OCI-LY1 (cell line): ENCODE measurements at regions not wholly inside any gene's neighbourhood (a gene's known extent, or its start where the extent isn't known, plus 50 kb on each side); places are given as distances from the start of the nearest gene placed in this dataset.

Source experiments
- H2AFZ ChIP-seq: fragments of 200-600 bp; sonication (generic), shearing (Covaris generic); 2 replicates; pipeline ENCODE4 v1.6.0; 2014; ENCODE audit warnings: antibody characterized with exemption, mild to moderate bottlenecking, low read length
- H3F3A ChIP-seq: fragments of 200-600 bp; sonication (generic), shearing (Covaris generic); 2 replicates; pipeline ENCODE4 v1.6.0; 2014; ENCODE audit warnings: mild to moderate bottlenecking, antibody characterized with exemption, low read length, moderate library complexity; ENCODE audit not compliant: insufficient read depth
- H3K27ac ChIP-seq: fragments of 200-600 bp; sonication (generic); 2 replicates; pipeline ENCODE4 v1.5.1; 2014; ENCODE audit warnings: low read length, mixed run types, mild to moderate bottlenecking, low read depth; ENCODE audit not compliant: poor library complexity, severe bottlenecking
- H3K27me3 ChIP-seq: fragments of 200-600 bp; sonication (generic); 2 replicates; pipeline ENCODE4 v1.6.0; 2014; ENCODE audit warnings: antibody characterized with exemption, mild to moderate bottlenecking, low read length, moderate library complexity; ENCODE audit not compliant: insufficient read depth
- H3K36me3 ChIP-seq: fragments of 200-600 bp; sonication (generic); 2 replicates; pipeline ENCODE4 v1.6.1; 2014; ENCODE audit warnings: mild to moderate bottlenecking, antibody characterized with exemption, low read length, moderate library complexity, mixed read lengths; ENCODE audit not compliant: insufficient read depth
- H3K4me1 ChIP-seq: fragments of 200-600 bp; sonication (generic); 2 replicates; pipeline ENCODE4 v1.5.1; 2014; ENCODE audit warnings: mild to moderate bottlenecking, low read length, moderate library complexity; ENCODE audit not compliant: insufficient read depth, severe bottlenecking
- H3K4me2 ChIP-seq: fragments of 200-600 bp; sonication (generic), shearing (Covaris generic); 2 replicates; pipeline ENCODE4 v1.6.1; 2014; ENCODE audit warnings: low read length
- H3K4me3 ChIP-seq: fragments of 200-600 bp; sonication (generic); 2 replicates; pipeline ENCODE4 v1.5.1; 2014; ENCODE audit warnings: low read length, low read depth, mild to moderate bottlenecking, mixed read lengths; ENCODE audit not compliant: poor library complexity, severe bottlenecking
- H3K79me2 ChIP-seq: fragments of 200-600 bp; shearing (Covaris generic); 2 replicates; pipeline ENCODE4 v1.6.1; 2016; ENCODE audit warnings: mixed run types, low read length, mixed read lengths; ENCODE audit not compliant: insufficient read depth
- H3K9ac ChIP-seq: fragments of 200-600 bp; sonication (generic), shearing (Covaris generic); 2 replicates; pipeline ENCODE4 v1.6.1; 2014; ENCODE audit warnings: mild to moderate bottlenecking, low read length, mixed read lengths
- H3K9me2 ChIP-seq: fragments of 200-600 bp; sonication (generic), shearing (Covaris generic); 2 replicates; pipeline ENCODE4 v1.6.1; 2014; ENCODE audit warnings: low read depth, mild to moderate bottlenecking, low read length, mixed read lengths
- H3K9me3 ChIP-seq: fragments of 200-600 bp; shearing (Covaris generic); 2 replicates; pipeline ENCODE4 v1.6.1; 2014; ENCODE audit warnings: low read length, mixed read lengths
- H4K20me1 ChIP-seq: fragments of 200-600 bp; sonication (generic), shearing (Covaris generic); 2 replicates; pipeline ENCODE4 v1.6.0; 2016; ENCODE audit warnings: mild to moderate bottlenecking, low read length; ENCODE audit not compliant: insufficient read depth
- EZH2 ChIP-seq: fragments of 200-600 bp; sonication (generic), shearing (Covaris generic); IDR thresholded peaks from 2 replicates; pipeline ENCODE4 v1.8.0; 2017; ENCODE audit warnings: borderline replicate concordance, mixed run types, mild to moderate bottlenecking, antibody characterized with exemption, low read length, moderate library complexity, mixed read lengths
- TF ChIP-seq, protein P1 (sequence below): fragments of 200-600 bp; sonication (generic), shearing (Covaris generic); IDR thresholded peaks from 2 replicates; pipeline ENCODE4 v1.5.1; 2017; ENCODE audit warnings: mild to moderate bottlenecking, antibody characterized with exemption, low read length, moderate library complexity, mixed read lengths

DNA sequence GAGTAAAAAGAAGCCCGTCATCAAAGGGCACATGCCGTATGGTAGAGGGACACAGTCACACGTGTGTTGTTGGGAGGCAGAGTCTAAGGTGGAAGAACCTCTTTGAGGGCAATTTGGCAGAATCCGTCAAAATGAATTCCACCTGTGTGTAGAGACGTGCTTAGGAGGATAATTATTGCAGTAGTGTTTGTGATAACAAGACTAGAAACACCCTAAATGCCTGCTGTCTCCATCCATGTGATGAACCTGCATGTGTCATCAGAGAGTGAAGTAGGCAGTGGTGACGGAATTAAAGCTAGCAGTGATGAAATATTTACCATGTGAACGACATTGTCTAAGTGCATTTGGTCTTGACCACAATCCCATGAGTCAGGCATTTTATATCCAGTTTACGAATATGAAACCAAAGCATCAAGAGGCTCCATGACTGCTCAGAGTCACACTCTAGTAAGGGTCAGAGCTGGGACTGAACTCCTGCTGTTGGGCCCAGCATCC is 61.3 kb upstream of the ADORA2B start:
- H3K27me3 ChIP-seq, result no peaks in the 10 kb centered on the region
- H3K27ac ChIP-seq, result no peak overlapping the region
- H3K4me1 ChIP-seq, result no peaks in the 10 kb centered on the region
- H3K9me2 ChIP-seq, result no peaks in the 10 kb centered on the region
- H2AFZ ChIP-seq, result no peak overlapping the region
- no peak overlapping the region for H3K4me2 ChIP-seq
- H3K36me3 ChIP-seq, result no peaks in the 10 kb centered on the region
- no peaks in the 10 kb centered on the region for H3K9me3 ChIP-seq
- no peaks in the 10 kb centered on the region for H3K79me2 ChIP-seq
- no peak overlapping the region for H3K4me3 ChIP-seq
- H3K9ac ChIP-seq, result no peak overlapping the region
- no peaks in the 10 kb centered on the region for H3F3A ChIP-seq
- no peaks in the 10 kb centered on the region for H4K20me1 ChIP-seq
- TF ChIP-seq EZH2, result no peak
- TF ChIP-seq, protein P1, sequence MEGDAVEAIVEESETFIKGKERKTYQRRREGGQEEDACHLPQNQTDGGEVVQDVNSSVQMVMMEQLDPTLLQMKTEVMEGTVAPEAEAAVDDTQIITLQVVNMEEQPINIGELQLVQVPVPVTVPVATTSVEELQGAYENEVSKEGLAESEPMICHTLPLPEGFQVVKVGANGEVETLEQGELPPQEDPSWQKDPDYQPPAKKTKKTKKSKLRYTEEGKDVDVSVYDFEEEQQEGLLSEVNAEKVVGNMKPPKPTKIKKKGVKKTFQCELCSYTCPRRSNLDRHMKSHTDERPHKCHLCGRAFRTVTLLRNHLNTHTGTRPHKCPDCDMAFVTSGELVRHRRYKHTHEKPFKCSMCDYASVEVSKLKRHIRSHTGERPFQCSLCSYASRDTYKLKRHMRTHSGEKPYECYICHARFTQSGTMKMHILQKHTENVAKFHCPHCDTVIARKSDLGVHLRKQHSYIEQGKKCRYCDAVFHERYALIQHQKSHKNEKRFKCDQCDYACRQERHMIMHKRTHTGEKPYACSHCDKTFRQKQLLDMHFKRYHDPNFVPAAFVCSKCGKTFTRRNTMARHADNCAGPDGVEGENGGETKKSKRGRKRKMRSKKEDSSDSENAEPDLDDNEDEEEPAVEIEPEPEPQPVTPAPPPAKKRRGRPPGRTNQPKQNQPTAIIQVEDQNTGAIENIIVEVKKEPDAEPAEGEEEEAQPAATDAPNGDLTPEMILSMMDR, result no peak

GRCh38 chr17:15884731-15885130 is 60.2 kb upstream of the ADORA2B start:
- no peaks in the 10 kb centered on the region for H3K4me1 ChIP-seq
- no peaks in the 10 kb centered on the region for H3K27me3 ChIP-seq

GRCh38 chr17:15885770-15886169 is 59.2 kb upstream of the ADORA2B start:
- Histone ChIP-seq H3K4me1 (no peaks in the 10 kb centered on the region), H3K79me2 (no peaks in the 10 kb centered on the region), H3K9ac (no peak overlapping the region), H3F3A (no peaks in the 10 kb centered on the region), H3K9me2 (no peaks in the 10 kb centered on the region), H3K9me3 (no peaks in the 10 kb centered on the region), H3K36me3 (no peaks in the 10 kb centered on the region), H3K27me3 (no peaks in the 10 kb centered on the region), H3K27ac (no peak overlapping the region), H3K4me2 (no peak overlapping the region), H2AFZ (no peak overlapping the region), H4K20me1 (no peaks in the 10 kb centered on the region), H3K4me3 (no peak overlapping the region)
- no peak for TF ChIP-seq EZH2
- TF ChIP-seq, protein P1, result no peak

More at GRCh38 chr17:15884731-15885130, 60.2 kb upstream of the ADORA2B start:
- Histone ChIP-seq H3K4me3 (no peak overlapping the region), H4K20me1 (no peaks in the 10 kb centered on the region), H2AFZ (no peak overlapping the region), H3K9me2 (no peaks in the 10 kb centered on the region), H3K9ac (no peak overlapping the region), H3K36me3 (no peaks in the 10 kb centered on the region), H3K79me2 (no peaks in the 10 kb centered on the region), H3F3A (no peaks in the 10 kb centered on the region), H3K9me3 (no peaks in the 10 kb centered on the region), H3K27ac (no peak overlapping the region), H3K4me2 (no peak overlapping the region)
- no peak for TF ChIP-seq EZH2
- TF ChIP-seq, protein P1, result no peak
